Keratinocyte (primary cell): ENCODE measurements at regions not wholly inside any gene's neighbourhood (a gene's known extent, or its start where the extent isn't known, plus 50 kb on each side); places are given as distances from the start of the nearest gene placed in this dataset.

ENCODE experiments used
- CTCF ChIP-seq, 3 experiments: IDR thresholded peaks in 1 of 3; conservative IDR thresholded peaks in 1 of 3; optimal IDR thresholded peaks in 1 of 3; 2 replicates in 2 of 3; 3 replicates in 1 of 3; pipeline versions ENCODE3 to v1.5.1; 2011; ENCODE audit warnings: low read length in 3 of 3, mild to moderate bottlenecking in 3 of 3, moderate library complexity in 2 of 3, control low read depth in 1 of 3, inconsistent platforms in 1 of 3; ENCODE audit not compliant: insufficient read depth in 2 of 3; ENCODE audit errors: extremely low read depth in 1 of 3
- EZH2 ChIP-seq: IDR thresholded peaks from one replicate; pipeline ENCODE4 v1.6.1; 2012; ENCODE audit warnings: inconsistent platforms, mild to moderate bottlenecking, low read length, moderate library complexity

DNA sequence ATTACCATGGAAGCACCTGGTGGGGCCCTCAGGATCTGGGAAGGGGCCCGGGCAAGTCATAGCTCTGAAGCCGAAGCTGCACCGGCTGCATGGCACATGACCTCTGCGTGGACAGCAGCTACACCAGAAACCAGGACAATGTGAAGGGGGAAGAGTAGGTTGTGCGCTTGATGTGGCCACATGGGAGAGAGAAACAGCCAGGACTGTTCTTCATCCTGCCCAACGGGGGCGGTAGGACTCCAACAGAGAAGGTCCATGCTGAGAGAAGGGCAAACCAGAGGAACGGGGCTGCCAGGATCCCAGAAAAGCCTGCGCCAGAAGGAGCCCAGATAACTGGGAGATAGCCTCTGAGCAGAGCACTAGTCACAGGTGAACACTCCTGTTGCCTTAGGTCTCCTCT, 54.9 kb upstream of the PRR20G start:
- TF ChIP-seq CTCF (optimal IDR thresholded peaks at IDR 0.05 in 1 of 3, IDR thresholded peaks at IDR 0.05 in 1 of 3, conservative IDR thresholded peaks at IDR 0.05 in 1 of 3; ENCODE audit: extremely low read depth in 1 of 3, insufficient read depth in 2 of 3, low read length in 3 of 3) (peak in 2 of 3 experiments; percentile 45 to 51), EZH2 (no peak)
